HG03442 (cell line): ENCODE measurements at regions not wholly inside any gene's neighbourhood (a gene's known extent, or its start where the extent isn't known, plus 50 kb on each side); places are given as distances from the start of the nearest gene placed in this dataset.
"Not testable (repeated sequence)": the region's sequence is repeated elsewhere in the genome, so short reads cannot be mapped to it uniquely, and the experiment has no call there.

Source experiments
- ATAC-seq: cut with Tn5 transposase; IDR thresholded peaks from one replicate; pipeline ENCODE4 v1.9.1; 2021; ENCODE audit warnings: mild to moderate bottlenecking, moderate library complexity; ENCODE audit not compliant: unreplicated experiment

DNA sequence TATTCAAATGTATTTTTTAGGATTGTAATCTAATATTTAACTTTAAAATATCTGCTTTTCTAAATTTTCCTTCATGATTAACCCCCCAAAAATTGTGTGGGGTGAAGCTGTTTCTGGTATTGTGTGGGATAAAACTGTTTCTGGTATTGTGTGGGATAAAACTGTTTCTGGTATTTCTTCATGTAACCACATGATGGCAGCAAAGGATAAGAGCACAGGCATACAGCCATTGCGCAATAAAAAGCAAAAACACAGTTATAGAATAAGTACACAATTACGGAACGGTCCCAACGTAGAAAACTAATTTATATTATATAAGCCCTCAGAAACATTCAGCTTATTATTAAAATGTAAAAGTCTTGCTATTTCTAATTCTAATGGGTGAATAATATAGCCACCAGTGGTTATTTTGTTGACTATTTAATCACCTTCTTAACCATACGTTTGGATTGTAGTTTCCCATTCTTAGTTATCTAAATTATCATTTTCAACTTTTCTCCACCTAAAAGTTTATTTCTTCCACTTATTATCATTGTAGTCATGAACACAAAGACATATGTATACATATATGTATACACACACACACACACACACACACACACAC lies 333.9 kb upstream of the FSTL5 start:
- ATAC-seq: peak; percentile 77

DNA sequence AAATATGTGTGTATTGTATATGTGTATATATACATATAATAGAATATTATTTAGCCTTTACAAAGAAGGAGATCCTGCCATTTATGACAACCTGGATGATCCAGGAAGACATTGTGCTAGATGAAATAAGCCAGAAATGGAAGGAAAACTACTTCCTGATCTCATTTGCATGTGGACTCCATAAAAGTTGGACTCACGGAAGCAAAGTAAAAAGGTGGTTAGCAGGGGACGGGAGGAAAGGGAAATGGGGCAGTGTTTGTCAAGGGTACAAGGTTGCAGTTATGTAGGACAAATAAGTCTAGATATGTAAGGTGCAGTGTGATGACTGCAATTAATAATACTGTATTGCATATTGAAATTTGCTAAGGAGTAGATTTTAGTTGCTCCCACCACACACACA lies 331.1 kb upstream of the FSTL5 start:
- ATAC-seq: no peak

DNA sequence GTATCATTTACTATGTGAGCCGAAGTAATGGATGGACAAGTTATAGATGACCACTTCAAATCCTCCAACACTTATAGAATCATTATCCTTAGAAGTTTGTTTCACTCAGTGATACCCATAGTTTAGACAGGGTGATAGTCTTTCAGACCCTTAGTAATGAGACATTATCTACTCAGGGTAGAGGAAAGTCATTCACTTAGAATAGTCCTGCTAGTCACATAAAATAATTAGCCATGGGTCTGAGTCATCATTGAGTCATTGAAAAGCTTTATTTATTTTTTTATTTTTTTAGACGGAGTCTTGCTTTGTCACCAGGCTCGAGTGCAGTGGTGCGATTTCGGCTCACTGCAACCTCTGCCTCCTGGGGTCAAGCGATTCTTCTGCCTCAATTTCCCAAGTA lies 321.7 kb upstream of the FSTL5 start:
- no peak for ATAC-seq

DNA sequence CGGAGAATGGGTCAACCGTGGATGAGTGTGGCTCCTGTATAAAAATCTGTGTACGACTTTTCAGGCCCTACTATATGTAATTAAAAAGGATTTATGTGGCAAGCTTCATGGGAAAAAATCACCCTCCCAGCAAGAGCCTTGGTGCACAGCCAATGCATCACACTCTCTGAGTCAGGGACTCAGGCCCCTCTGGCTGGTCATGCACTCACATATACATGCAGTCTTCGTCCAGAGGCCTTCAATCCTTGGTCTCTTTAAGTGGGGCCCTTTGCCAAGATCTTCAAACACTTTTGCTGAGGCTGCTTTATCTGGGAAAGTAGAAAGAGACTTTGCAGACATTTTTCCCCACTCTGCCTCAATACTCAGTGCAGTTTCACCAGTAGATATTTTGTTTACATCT lies 311.4 kb upstream of the FSTL5 start:
- no peak for ATAC-seq

DNA sequence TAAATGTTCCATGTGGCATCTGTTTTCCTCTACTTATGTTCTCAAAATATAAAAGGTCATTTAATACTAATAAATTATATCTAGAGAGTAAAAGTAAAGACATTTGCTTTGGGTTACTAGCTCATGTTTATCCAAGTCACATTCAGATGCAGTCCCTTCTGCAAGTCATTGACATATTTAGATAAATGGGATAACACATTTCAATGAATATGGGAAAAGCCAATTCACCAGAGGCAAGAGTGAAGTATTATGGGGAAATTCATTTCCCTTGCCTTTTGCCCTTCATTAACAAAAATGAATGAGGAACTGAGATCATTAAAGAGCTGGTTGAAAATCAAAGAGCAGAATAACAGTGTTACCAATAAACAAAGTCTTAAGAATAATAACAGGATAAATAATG lies 306.2 kb upstream of the FSTL5 start:
- no peak for ATAC-seq

DNA sequence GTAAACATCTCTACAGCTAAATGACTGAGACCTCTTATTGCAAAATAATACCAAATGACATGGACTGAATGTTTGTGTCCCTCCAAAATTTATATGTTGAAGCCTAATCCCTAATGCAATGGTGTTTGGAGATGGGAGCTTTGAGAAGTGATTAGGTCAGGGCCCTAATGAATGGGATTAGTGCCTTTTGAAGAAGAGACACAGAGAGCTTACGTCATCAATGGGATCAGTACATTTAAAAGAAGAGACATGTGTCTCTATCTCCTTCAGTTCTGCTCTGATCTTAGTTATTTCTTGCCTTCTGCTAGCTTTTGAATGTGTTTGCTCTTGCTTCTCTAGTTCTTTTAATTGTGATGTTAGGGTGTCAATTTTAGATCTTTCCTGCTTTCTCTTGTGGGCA lies 301.6 kb upstream of the FSTL5 start:
- ATAC-seq: not testable (repeated sequence)

DNA sequence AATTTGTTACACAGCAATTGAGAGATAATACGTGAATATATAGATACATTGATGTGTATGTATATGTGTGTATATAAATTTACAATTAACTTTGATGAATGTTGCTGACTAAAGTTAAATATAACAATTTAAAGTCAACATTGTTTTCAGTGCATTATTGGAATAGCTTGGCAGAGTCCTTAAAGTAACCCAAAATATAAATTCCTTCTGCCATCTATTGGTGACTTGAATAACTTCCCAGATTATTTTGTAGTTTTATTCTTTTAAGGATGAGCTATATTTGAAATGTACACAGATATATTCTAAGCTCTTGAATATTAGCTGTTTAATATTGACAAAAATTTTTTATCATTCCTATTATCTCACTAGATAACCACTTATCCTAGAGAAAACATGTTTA lies 298.2 kb upstream of the FSTL5 start:
- no peak for ATAC-seq

DNA sequence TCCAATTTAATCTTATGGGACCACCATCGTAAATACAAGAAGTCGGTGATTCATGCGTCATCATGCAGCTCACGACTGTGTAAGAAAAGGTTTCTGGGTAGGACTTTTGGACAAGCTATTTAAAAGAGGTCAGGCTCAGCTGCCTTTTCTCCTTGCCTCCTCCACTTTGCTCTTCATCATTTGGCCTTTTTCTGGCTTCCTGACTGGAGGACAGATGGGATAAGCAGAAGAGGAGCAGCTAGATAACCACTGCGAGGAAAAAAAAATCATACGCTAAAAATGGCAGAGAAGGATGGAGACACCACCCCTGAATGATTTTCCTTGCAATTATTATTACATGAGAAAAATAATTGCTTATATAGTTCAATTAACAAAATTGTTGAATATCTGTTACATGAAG lies 294.3 kb upstream of the FSTL5 start:
- ATAC-seq: no peak

DNA sequence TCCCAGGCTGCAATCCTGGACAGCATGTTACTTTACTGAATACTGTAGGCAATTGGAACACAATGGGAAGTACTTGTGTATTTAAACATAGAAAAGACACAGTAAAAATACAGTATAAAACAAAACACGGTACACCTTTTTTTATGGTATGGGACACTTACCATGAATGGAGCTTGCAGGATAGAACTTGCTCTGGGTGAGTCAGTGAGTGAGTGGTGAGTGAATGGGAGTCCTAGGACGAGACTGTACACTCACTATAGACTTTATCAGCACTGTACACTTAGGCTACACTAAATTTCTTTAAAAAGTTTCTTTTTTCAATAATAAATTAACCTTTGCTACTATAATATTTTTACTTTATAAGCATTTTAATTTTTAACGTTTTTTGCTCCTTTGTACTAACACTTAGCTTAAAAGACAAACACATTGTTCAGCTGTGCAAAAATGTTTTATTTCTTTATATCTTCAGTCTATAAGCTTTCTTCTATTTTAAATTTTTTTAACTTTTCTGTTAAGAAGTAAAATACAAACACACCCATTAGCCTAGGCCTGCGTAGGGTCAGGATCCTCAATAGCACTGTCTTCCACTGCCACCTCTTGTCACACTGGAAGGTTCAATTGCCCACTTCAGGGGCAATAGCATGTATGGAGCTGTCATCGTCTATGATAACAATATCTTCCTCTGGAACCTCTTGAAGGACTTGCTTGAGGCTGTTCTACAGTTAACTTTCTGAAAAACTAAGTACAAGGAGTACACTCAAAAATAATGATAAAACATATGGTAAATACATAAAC lies 293.5 kb upstream of the FSTL5 start:
- ATAC-seq: no peak

DNA sequence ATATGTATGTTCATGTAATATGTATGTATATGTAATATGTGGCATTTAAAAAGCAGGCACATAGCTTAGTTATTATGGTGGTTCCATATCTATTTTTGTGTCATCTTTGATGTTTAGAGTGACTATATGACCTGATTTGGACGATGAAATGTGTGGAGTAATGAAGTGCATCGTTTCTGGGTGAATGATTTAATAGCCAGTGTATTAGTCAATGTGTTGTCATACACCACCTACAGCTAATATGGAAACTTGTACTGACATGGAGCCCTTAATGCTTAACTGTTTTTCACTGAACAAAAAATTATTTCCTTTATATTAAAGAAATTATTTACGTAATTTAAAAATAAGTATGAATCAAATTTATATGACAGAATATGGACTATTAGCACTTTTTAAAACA lies 292.3 kb upstream of the FSTL5 start:
- no peak for ATAC-seq

DNA sequence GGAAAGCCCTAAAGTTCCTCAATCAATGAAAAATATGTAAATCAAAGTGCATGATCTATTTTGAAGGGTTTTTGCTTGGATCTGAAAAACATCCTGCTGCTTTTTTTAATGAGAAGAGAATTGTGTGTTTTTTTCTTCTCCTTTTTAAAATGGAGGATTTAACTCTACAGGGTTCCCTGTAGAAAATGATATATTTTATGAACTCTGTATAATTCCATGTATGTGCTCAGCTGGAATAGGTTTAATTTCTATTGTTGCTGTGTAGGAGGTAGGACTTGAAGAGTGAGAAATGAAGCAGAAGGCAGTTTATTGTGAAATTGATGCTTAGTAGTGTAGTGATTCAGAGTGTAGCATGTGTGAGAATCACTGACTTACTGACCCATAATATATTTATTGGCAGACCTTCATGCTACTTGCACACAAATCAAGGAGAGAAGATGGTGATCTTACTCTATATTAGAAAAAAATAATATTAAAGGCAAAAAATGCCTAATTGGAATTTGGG lies 286.8 kb upstream of the FSTL5 start:
- ATAC-seq: no peak

DNA sequence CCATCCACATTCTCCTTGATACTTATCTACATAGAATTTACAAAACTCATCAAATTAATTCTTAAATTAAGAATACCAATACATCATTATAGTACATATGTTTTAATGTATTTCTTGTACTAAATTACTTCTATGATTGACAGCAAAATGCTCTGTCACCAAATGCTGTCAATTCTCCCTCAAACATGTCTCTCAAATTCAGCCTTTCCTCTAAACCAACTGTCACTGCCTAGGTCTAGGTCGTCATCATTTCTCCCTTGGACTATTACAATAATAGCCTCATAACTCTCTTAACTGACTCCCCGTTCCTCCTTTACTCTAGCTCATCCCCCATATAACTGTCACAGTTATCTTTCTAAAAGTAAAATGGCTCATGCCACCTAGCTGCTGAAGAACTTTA lies 279.7 kb upstream of the FSTL5 start:
- ATAC-seq: no peak

DNA sequence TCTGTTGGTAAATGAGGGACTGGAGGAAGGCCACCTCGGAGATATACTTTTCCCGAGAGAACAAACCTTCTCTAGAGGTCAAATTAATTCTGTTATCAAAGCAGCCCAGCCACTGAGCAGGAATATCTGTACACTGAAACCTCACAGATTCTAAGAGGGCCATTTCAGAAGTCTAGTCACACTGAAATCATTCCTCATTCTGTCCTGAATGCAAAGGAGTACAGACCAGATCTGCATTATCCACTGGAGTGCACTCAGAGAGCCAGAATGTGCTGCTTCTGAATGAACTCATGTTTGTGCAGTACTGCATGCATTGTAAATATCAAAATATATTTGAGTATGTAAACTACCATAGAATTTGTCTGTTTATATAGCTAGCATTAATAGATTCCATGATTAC lies 278.3 kb upstream of the FSTL5 start:
- ATAC-seq: no peak

DNA sequence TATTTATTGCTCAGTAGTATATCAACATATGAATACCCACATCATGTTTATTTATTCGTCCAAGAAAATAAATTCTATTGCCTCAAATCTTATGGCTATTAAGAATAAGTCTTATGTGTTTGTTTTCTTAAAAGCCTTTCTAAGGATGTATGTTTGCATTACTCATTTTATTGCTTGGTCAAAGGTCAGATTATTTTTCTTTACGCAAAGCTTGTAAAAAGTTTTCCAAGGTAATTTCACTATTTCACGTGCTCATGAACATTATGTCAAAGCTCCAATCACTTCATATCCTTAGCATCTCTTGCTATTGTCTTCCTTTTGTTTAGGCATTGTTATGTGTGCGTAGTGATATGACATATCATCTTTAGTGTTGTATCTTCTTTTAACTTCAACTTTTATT lies 258.5 kb upstream of the FSTL5 start:
- no peak for ATAC-seq

DNA sequence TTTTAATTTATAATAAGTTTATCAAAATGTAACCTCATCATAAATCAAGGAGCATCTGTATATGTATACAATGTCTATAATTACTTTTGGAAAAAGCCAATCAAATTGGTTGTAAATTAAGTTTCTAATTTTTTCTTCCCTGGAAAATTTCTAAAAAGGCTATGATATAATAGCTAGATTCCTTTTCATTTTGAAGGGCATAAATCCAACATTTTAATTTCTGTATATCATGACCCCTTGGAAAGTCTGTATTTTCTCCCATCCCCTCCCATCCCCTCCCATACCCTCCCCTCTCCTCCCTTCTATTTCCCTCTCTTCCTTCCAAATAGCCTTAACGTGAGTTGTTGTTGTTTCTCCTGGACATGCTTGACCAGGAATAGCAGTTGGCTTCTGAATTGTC lies 247.1 kb upstream of the FSTL5 start:
- no peak for ATAC-seq

DNA sequence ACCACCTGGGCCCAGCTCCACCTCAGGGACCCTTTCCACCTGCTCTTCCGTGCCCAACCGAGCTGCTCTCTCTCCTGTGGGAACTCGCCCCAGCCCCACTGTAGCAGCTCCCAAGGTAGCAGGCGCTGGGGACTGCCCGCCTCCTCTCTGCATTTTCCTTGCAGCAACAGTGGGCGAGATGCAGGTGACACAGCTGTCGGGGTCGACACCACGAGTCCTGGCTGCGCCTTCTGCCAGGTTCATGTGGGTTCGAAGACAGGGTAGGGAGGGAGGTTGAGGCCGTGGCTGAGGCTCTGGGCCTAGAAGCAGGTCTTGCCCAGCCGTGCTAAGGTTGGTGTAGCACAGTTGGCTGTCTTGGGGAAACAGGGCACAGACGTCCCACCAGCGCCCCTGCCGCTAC lies 245.2 kb upstream of the FSTL5 start:
- no peak for ATAC-seq

DNA sequence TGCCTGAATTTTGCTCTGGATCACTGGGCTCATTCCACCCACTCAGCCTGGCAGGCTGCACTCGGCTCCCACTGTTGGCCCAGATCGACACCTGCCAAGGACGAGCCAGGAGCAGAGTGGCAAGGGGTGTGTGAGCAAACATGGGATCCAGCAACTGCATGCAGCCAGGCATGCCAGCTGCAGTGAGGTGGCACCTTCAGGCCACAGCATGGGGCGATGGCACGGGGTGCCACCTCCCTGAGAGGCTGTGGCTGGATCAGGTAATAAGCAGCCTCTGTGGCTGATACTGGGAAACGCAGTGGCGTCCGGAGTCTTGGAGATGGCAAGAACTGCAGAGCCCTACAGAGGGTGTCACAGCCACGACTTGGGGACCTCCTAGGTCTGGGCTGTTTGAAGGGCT lies 244.5 kb upstream of the FSTL5 start:
- ATAC-seq: no peak

DNA sequence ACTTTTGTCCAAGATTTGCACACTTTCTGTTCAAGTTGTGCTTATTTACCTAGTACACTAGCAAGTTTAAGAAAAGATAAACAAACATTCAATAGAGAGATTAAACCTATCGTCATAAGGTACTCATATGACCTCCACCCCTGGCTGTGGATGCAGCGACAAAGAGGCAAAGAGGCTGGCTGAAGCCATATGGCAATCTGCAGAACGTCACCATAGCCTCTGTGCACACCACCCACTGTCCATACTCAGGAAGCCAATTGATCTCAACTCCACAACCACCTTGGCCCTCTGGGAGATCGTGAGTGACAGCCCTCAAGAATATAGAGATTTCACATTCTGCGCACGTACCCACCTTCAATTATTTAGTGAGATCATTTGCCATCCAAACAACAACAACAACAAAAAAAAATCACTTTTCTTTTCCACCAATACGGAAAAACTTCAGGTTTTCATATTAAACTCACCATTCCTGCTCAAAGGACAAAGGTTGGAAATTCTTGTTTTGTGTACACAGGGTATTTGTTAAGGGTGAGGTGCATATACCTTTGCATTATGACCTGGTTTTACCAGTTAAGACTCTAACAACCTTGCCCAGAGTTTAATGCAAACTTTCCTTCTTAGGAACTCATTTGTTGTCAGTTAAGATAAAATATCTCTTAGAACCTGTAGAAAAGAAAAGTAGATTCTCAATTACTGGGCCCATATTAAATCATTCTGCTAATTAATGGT lies 243.0 kb upstream of the FSTL5 start:
- ATAC-seq: no peak

DNA sequence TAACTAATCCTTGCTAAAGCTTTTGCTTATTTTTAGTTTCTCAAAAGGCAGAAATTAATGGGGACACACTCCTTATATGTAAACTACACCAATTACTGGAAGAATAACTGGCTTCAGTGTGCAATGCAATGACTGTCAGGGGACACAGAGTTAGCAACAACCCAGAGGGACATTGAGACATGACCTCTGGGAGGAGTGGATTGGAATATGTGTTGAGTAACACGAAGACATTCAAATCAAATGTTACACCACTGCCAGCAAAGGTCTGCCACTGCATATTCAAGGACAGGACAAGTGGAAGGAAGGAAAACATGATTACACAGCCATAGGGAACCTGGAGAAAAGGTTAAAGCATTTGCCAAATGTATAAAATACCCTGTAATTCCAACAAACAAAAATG lies 240.1 kb upstream of the FSTL5 start:
- ATAC-seq: no peak

DNA sequence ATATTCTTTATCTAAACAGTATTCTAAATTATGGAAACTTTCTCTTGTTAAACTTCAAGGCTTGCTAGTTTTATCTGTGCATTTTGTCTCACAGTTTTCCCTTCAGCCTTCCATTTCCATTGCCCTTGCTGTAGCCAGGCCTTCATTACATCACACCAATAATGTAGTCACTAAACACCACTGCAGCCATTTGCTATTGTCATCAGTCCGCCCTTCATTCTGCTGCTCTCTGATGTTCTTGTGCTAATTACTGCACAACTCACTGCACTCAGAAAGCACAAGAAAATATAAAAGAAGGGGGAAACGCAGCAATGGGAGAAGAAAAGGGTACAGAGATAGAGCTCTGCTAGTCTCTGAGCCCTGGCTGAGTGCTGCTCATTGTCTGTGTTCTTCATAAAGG lies 239.6 kb upstream of the FSTL5 start:
- ATAC-seq: no peak

DNA sequence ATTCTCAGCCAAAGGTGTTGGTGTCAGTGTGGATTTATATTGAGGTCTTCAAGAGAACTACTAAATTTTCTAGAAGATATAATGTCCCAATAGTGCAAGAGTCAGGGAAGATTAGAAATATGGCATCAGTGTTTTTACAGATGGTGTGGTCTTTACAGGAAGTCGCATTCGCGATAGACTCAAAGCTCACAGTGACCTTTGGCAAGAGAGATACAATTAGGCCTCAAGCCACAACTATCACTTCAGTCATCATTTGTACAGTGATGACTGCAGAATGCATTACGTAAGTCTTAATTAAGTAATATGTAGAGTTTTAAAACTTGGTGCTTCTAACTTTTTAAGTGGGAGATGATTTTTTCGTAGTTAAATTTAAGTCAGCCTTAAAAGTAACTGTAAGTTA lies 237.2 kb upstream of the FSTL5 start:
- no peak for ATAC-seq

DNA sequence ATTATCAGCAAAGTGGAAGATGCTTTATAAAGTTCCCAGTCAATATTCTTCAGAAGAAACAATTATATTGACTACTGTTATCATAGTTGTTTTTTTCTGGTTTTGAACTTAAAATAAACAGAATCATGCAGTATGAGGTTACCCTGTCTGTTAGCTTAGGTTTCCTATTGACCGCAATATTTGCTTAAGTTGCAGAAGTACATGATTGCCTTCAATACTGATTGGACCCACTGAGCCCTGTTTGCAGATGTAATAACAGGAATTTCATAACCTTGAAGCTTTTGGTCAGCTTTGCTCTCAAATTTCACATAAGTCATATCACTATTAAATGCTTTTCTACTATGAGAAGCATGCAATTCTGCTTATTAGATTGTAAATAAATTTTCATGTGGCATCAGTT lies 229.1 kb upstream of the FSTL5 start:
- peak; percentile 77 for ATAC-seq
